ENCODE measurements at regions not wholly inside any gene's neighbourhood (a gene's known extent, or its start where the extent isn't known, plus 50 kb on each side); places are given as distances from the start of the nearest gene placed in this dataset.

GRCh38 chr5:171531638-171532037 lies 112.2 kb downstream of the FGF18 start:
- Mint-ChIP-seq H3K9me3 (ENCODE audit: insufficient read depth) (no peaks in the 10 kb centered on the region), H3K27me3 (ENCODE audit: low read depth) (peaks cover 10% of the 10 kb centered on the region), H3K4me1 (ENCODE audit: low read depth) (no peaks in the 10 kb centered on the region), H3K36me3 (ENCODE audit: low read depth) (no peaks in the 10 kb centered on the region), H3K27ac (no peak overlapping the region), H3K4me3 (no peak overlapping the region)
- no peak for ATAC-seq
- no peak for DNase-seq
- POLR2A ChIA-PET = no interaction called here
- CTCF ChIA-PET = no interaction called here

DNA sequence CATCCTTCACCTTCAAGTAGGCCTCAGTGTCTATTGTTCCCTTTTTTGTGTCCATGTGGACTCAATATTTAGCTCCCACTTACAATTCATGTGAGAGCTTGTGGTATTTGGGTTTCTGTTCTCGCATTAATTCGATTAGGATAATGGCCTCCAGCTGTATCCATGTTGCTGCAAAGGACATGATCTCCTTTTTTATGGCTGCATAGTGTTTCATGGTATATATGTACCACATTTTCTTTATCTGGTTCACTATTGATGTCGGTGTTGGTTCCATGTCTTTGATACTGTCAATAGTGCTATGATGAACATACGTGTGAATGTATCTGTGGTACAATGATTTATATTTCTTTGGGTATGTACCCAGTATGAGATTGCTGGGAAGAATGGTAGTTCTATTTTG lies 113.7 kb downstream of the FGF18 start:
- no peaks in the 10 kb centered on the region for H3K4me1 Mint-ChIP-seq (ENCODE audit: low read depth)
- no peak overlapping the region for H3K27ac Mint-ChIP-seq
- ChIA-PET CTCF (no interaction called here), POLR2A (no interaction called here)
- no peaks in the 10 kb centered on the region for H3K9me3 Mint-ChIP-seq (ENCODE audit: insufficient read depth)
- peaks cover 10% of the 10 kb centered on the region for H3K27me3 Mint-ChIP-seq (ENCODE audit: low read depth)
- ATAC-seq (no peak), DNase-seq (no peak)
- H3K36me3 Mint-ChIP-seq (ENCODE audit: low read depth) = no peaks in the 10 kb centered on the region
- no peak overlapping the region for H3K4me3 Mint-ChIP-seq

- no peak overlapping the region for H3K4me3 Mint-ChIP-seq
- DNase-seq (no peak), ATAC-seq (no peak)
- H3K36me3 Mint-ChIP-seq (ENCODE audit: low read depth) = no peaks in the 10 kb centered on the region
- H3K9me3 Mint-ChIP-seq (ENCODE audit: insufficient read depth) = no peaks in the 10 kb centered on the region
- ChIA-PET CTCF (no interaction called here), POLR2A (no interaction called here)
- no peaks in the 10 kb centered on the region for H3K4me1 Mint-ChIP-seq (ENCODE audit: low read depth)
- H3K27ac Mint-ChIP-seq = no peak overlapping the region
- peaks cover 12% of the 10 kb centered on the region for H3K27me3 Mint-ChIP-seq (ENCODE audit: low read depth)
These were observed 114.8 kb downstream of the FGF18 start for GRCh38 chr5:171534043-171534895.

GRCh38 chr5:171535162-171535561 lies 115.7 kb downstream of the FGF18 start:
- ATAC-seq (no peak), DNase-seq (no peak)
- Mint-ChIP-seq H3K27me3 (ENCODE audit: low read depth) (peaks cover 12% of the 10 kb centered on the region), H3K27ac (no peak overlapping the region), H3K4me1 (ENCODE audit: low read depth) (no peaks in the 10 kb centered on the region), H3K9me3 (ENCODE audit: insufficient read depth) (no peaks in the 10 kb centered on the region), H3K36me3 (ENCODE audit: low read depth) (no peaks in the 10 kb centered on the region), H3K4me3 (no peak overlapping the region)
- POLR2A ChIA-PET = no interaction called here
- CTCF ChIA-PET = no interaction called here

DNA sequence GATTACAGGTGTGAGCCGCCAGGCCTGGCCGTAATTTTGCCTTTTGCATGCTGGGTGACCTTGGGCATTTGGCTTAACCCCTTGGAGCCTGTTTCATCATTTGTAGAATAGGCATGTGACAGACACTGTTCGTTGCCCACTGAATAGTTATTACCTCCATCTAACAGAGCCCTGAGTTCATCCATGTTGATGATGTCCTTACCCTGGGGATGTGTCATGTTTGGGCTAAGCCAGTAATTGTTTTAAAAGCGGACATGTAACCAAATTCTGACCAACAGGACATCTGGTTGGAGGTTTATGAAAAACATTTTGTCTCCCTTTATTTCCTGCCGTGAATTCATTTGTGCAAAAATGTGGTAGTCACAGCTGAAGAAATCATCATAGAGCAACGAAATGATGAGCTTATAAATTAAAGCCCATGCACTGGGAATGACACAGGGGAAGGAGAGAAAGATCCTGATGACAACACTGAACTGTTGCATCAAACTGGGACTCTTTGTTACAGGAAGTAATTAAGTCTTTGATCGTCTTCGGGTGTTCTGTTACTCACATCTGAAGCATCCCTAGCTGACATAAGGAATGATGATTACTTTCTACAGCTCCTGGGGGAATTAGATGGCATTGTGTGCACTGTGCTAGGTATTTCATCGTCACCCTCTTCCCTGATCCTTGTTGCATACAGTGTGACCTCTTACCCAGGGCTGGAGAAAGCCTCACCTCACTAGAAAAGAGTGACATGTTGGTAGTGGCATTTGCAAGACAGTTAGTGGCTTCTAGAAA lies 117.8 kb downstream of the FGF18 start:
- ATAC-seq = no peak
- Mint-ChIP-seq H3K27ac (no peak overlapping the region), H3K27me3 (ENCODE audit: low read depth) (peaks cover 9% of the 10 kb centered on the region), H3K9me3 (ENCODE audit: insufficient read depth) (no peaks in the 10 kb centered on the region), H3K4me1 (ENCODE audit: low read depth) (no peaks in the 10 kb centered on the region), H3K36me3 (ENCODE audit: low read depth) (no peaks in the 10 kb centered on the region), H3K4me3 (no peak overlapping the region)
- CTCF ChIA-PET = no interaction called here
- no peak for DNase-seq
- POLR2A ChIA-PET = no interaction called here

- no peak overlapping the region for H3K27ac Mint-ChIP-seq
- ChIA-PET POLR2A (no interaction called here), CTCF (no interaction called here)
- H3K36me3 Mint-ChIP-seq (ENCODE audit: low read depth) = no peaks in the 10 kb centered on the region
- no peaks in the 10 kb centered on the region for H3K4me1 Mint-ChIP-seq (ENCODE audit: low read depth)
- no peak for DNase-seq
- peaks cover 7% of the 10 kb centered on the region for H3K27me3 Mint-ChIP-seq (ENCODE audit: low read depth)
- no peak for ATAC-seq
- H3K9me3 Mint-ChIP-seq (ENCODE audit: insufficient read depth) = no peaks in the 10 kb centered on the region
- no peak overlapping the region for H3K4me3 Mint-ChIP-seq
These were observed 118.6 kb downstream of the FGF18 start for GRCh38 chr5:171537923-171538537.

- no peaks in the 10 kb centered on the region for H3K4me1 Mint-ChIP-seq (ENCODE audit: low read depth)
- H3K4me3 Mint-ChIP-seq = no peak overlapping the region
- no peak overlapping the region for H3K27ac Mint-ChIP-seq
- ChIA-PET CTCF (no interaction called here), POLR2A (no interaction called here)
- peaks cover 4% of the 10 kb centered on the region for H3K27me3 Mint-ChIP-seq (ENCODE audit: low read depth)
- no peaks in the 10 kb centered on the region for H3K36me3 Mint-ChIP-seq (ENCODE audit: low read depth)
- ATAC-seq = no peak
- DNase-seq = no peak
- H3K9me3 Mint-ChIP-seq (ENCODE audit: insufficient read depth) = no peaks in the 10 kb centered on the region
These were observed 119.2 kb downstream of the FGF18 start for GRCh38 chr5:171538681-171539080.

- CTCF ChIA-PET = no interaction called here
These were observed 121.4 kb downstream of the FGF18 start for GRCh38 chr5:171540865-171541264.

DNA sequence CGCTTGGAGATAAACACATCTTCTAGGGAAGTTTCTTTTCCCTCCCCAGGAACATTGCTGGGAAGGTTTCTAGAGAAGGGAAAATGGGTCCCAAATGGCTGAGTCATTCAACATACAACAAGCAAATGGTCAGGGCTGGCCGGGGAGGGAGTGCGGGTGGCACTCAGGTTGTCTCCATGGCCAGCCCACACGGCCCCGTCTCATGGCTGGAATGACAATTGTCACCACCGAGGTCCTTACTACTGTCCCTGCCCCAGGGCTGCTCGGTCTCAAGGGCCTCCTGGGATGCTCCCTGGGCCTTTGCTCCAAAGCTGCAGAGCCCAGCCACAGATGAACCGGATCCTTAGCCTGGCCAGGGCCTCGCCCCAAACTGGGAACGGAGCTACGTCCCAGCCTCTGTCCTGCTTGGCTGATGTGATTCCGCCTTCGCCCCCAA lies 121.9 kb downstream of the FGF18 start:
- ATAC-seq (no peak), DNase-seq (peak; percentile 12)
- H3K9me3 Mint-ChIP-seq (ENCODE audit: insufficient read depth) = no peaks in the 10 kb centered on the region
- no peaks in the 10 kb centered on the region for H3K4me1 Mint-ChIP-seq (ENCODE audit: low read depth)
- H3K36me3 Mint-ChIP-seq (ENCODE audit: low read depth) = no peaks in the 10 kb centered on the region
- ChIA-PET CTCF (no interaction called here), POLR2A (no interaction called here)
- H3K4me3 Mint-ChIP-seq = no peak overlapping the region
- H3K27me3 Mint-ChIP-seq (ENCODE audit: low read depth) = peaks cover 2% of the 10 kb centered on the region
- H3K27ac Mint-ChIP-seq = no peak overlapping the region

More at GRCh38 chr5:171540865-171541264, 121.4 kb downstream of the FGF18 start:
- H3K27me3 Mint-ChIP-seq (ENCODE audit: low read depth) = peaks cover 2% of the 10 kb centered on the region
- ATAC-seq (no peak), DNase-seq (no peak)
- POLR2A ChIA-PET = no interaction called here
- no peaks in the 10 kb centered on the region for H3K9me3 Mint-ChIP-seq (ENCODE audit: insufficient read depth)
- no peaks in the 10 kb centered on the region for H3K4me1 Mint-ChIP-seq (ENCODE audit: low read depth)
- no peak overlapping the region for H3K27ac Mint-ChIP-seq
- no peaks in the 10 kb centered on the region for H3K36me3 Mint-ChIP-seq (ENCODE audit: low read depth)
- H3K4me3 Mint-ChIP-seq = no peak overlapping the region

GRCh38 chr5:171542525-171543140 lies 123.2 kb downstream of the FGF18 start:
- Mint-ChIP-seq H3K4me1 (ENCODE audit: low read depth) (no peaks in the 10 kb centered on the region), H3K36me3 (ENCODE audit: low read depth) (no peaks in the 10 kb centered on the region), H3K27ac (no peak overlapping the region), H3K27me3 (ENCODE audit: low read depth) (peaks cover 2% of the 10 kb centered on the region), H3K9me3 (ENCODE audit: insufficient read depth) (no peaks in the 10 kb centered on the region), H3K4me3 (no peak overlapping the region)
- CTCF ChIA-PET = no interaction called here
- no peak for ATAC-seq
- POLR2A ChIA-PET = interaction anchor here (0.6 kb wide), 1 partner anchor 347 kb away, joined by 3 read pairs; no protein-coding TSS in a partner anchor
- no peak for DNase-seq

DNA sequence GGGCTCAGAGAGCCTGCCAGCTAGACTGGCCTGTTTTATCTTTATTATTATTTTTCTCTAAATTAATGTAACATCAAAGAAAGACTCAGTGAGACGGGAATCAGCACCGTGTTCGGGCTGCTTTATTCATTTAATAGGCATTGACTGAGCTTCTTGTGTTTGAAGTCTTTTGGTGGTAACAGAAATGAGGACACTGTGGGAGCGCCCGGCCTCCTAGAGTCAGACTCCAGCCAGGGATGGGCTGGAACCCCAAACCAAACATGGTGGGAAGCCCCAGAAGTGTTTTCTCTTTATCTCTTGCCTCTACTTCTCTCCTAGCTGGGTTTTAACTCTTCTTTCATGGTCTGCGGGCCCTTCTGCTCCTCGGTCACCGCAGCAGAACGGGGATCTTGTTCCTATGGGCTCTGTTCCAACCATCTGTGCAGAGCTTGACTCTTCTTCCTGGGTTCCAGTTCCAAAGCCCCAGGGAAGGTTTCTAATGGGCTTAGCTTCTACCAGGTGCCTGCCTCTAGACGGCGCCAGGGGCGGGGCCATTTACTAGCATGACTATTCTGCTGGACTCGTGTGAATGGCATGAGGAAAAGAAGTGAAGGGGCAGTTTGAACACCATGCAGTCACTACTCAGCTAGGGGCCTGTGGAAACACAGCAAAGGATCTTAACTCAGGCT lies 123.8 kb downstream of the FGF18 start:
- Mint-ChIP-seq H3K9me3 (ENCODE audit: insufficient read depth) (no peaks in the 10 kb centered on the region), H3K4me3 (no peak overlapping the region), H3K36me3 (ENCODE audit: low read depth) (no peaks in the 10 kb centered on the region), H3K27me3 (ENCODE audit: low read depth) (peaks cover 2% of the 10 kb centered on the region), H3K27ac (no peak overlapping the region), H3K4me1 (ENCODE audit: low read depth) (no peaks in the 10 kb centered on the region)
- ATAC-seq (no peak), DNase-seq (no peak)
- CTCF ChIA-PET = no interaction called here
- POLR2A ChIA-PET = no interaction called here

All from activated CD8-positive, alpha-beta T cell treated with anti-CD3 and anti-CD28 coated beads, Interleukin-2, amount 10 ng/mL, durations not matched to agents 7 days and 5 days (primary cell).